GM23248 (cell line): ENCODE measurements at regions not wholly inside any gene's neighbourhood (a gene's known extent, or its start where the extent isn't known, plus 50 kb on each side); places are given as distances from the start of the nearest gene placed in this dataset.

ENCODE experiments used
- DNase-seq: peaks from one replicate; pipeline ENCODE4 v3.0.0-alpha.2; 2015
- H2AFZ ChIP-seq: fragments of 200-600 bp; sonication (generic); 2 replicates; pipeline ENCODE4 v1.6.1; 2016; ENCODE audit warnings: antibody characterized with exemption
- H3F3A ChIP-seq: fragments of 200-600 bp; sonication (generic); 2 replicates; pipeline ENCODE4 v1.6.1; 2016; ENCODE audit warnings: mild to moderate bottlenecking, antibody characterized with exemption, mixed run types; ENCODE audit not compliant: insufficient read depth
- H3K27ac ChIP-seq: fragments of 200-600 bp; sonication (generic); 2 replicates; pipeline ENCODE4 v1.5.1; 2016; ENCODE audit warnings: mild to moderate bottlenecking
- H3K27me3 ChIP-seq: fragments of 200-600 bp; sonication (generic); replicated peaks from 2 replicates; pipeline ENCODE4 v1.6.1; 2016; ENCODE audit warnings: mild to moderate bottlenecking; ENCODE audit not compliant: insufficient read depth
- H3K36me3 ChIP-seq: fragments of 200-600 bp; sonication (generic); 2 replicates; pipeline ENCODE4 v1.6.1; 2016; ENCODE audit warnings: low read depth, mild to moderate bottlenecking
- H3K4me1 ChIP-seq: fragments of 200-600 bp; sonication (generic); 2 replicates; pipeline ENCODE4 v1.6.1; 2016; ENCODE audit warnings: mild to moderate bottlenecking; ENCODE audit not compliant: insufficient read depth
- H3K4me2 ChIP-seq: fragments of 200-600 bp; sonication (generic); one replicate; pipeline ENCODE4 v1.6.1; 2016; ENCODE audit warnings: mild to moderate bottlenecking; ENCODE audit not compliant: unreplicated experiment
- H3K4me3 ChIP-seq: fragments of 200-600 bp; sonication (generic); 2 replicates; pipeline ENCODE4 v1.5.1; 2016; ENCODE audit warnings: mild to moderate bottlenecking
- H3K79me2 ChIP-seq: fragments of 200-600 bp; sonication (generic); 2 replicates; pipeline ENCODE4 v1.6.1; 2016; ENCODE audit warnings: mild to moderate bottlenecking; ENCODE audit not compliant: insufficient read depth
- H3K9ac ChIP-seq: fragments of 200-600 bp; sonication (generic); 2 replicates; pipeline ENCODE4 v1.6.1; 2016; ENCODE audit warnings: mild to moderate bottlenecking
- H3K9me2 ChIP-seq: fragments of 200-600 bp; sonication (generic); 2 replicates; pipeline ENCODE4 v1.6.1; 2016; ENCODE audit warnings: mixed run types, mild to moderate bottlenecking, moderate library complexity; ENCODE audit not compliant: insufficient read depth
- H3K9me3 ChIP-seq: fragments of 200-600 bp; sonication (generic); one replicate; pipeline ENCODE4 v1.6.1; 2017; ENCODE audit warnings: low read depth
- H4K20me1 ChIP-seq: fragments of 200-600 bp; sonication (generic); 2 replicates; pipeline ENCODE4 v1.6.0; 2016; ENCODE audit not compliant: insufficient read depth
- EZH2 ChIP-seq: fragments of 200-600 bp; sonication (generic); IDR thresholded peaks from 2 replicates; pipeline ENCODE4 v1.6.1; 2018; ENCODE audit warnings: antibody characterized with exemption, mild to moderate bottlenecking; ENCODE audit not compliant: insufficient read depth, poor library complexity, severe bottlenecking
- EZH2phosphoT487 ChIP-seq: fragments of 200-600 bp; sonication (generic); IDR thresholded peaks from 2 replicates; pipeline ENCODE4 v1.6.1; 2018; ENCODE audit warnings: antibody characterized with exemption, moderate library complexity, mild to moderate bottlenecking, low read depth; ENCODE audit not compliant: insufficient read depth
- WGBS, 2 experiments: methylation state at CpG; one replicate each; pipeline ENCODE4 v1.1.6; 2015 to 2017; ENCODE audit warnings: low lambda C conversion rate in 2 of 2, low coverage in 1 of 2; ENCODE audit errors: missing lambda C conversion rate in 2 of 2; 5-methylcytosine and 5-hydroxymethylcytosine counted together
- in situ Hi-C: fragments of 300-500 bp; cut with MboI; formaldehyde crosslinking; loops from 2 replicates; pipeline ENCODE4 v1.15.0; 2020

GRCh38 chr2:34365932-34366331 is 766.8 kb upstream of the FAM98A start:
- H2AFZ ChIP-seq: no peak overlapping the region
- H3K9me2 ChIP-seq: no peaks in the 10 kb centered on the region
- no peaks in the 10 kb centered on the region for H3K36me3 ChIP-seq
- H3K4me1 ChIP-seq: no peaks in the 10 kb centered on the region
- H3K9ac ChIP-seq: no peak overlapping the region
- in situ Hi-C loops: no loop called here
- H3K9me3 ChIP-seq: no peaks in the 10 kb centered on the region
- H3K79me2 ChIP-seq: no peaks in the 10 kb centered on the region
- WGBS, 2 experiments: 3 to 4% methylated on average over 3 of the region's 3 CpGs
- H3K27me3 ChIP-seq: no peaks in the 10 kb centered on the region
- TF ChIP-seq EZH2 (no peak), EZH2phosphoT487 (no peak)
- no peak overlapping the region for H3K4me2 ChIP-seq
- no peak overlapping the region for H3K4me3 ChIP-seq
- H3K27ac ChIP-seq: no peak overlapping the region
- DNase-seq: no peak
- H4K20me1 ChIP-seq: no peaks in the 10 kb centered on the region
- H3F3A ChIP-seq: no peaks in the 10 kb centered on the region

DNA sequence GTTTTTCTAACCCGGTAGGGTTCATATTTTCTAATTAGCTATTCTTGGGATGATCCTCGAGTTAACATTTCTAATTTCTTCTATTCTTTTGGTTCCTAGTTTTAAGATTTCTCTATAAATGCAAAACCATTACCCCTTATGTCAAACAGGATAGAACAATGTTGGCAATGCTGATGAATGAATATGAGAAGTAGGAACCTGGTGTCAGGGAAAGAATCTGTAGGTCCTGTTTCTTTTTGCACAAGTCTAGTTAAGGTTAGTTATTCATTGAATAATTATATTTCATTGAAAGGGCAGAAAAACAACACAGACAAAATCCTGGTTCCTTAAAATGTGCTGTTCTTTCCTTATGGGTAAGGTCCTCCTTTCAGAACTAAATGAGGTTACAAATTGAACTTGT is 766.4 kb upstream of the FAM98A start:
- H4K20me1 ChIP-seq: no peaks in the 10 kb centered on the region
- H3K4me2 ChIP-seq: no peak overlapping the region
- no peak overlapping the region for H3K27ac ChIP-seq
- in situ Hi-C loops: no loop called here
- no peaks in the 10 kb centered on the region for H3K79me2 ChIP-seq
- DNase-seq: no peak
- H3K27me3 ChIP-seq: no peaks in the 10 kb centered on the region
- no peaks in the 10 kb centered on the region for H3K9me3 ChIP-seq
- no peak for TF ChIP-seq EZH2
- no peak for TF ChIP-seq EZH2phosphoT487
- no peaks in the 10 kb centered on the region for H3K4me1 ChIP-seq
- no peaks in the 10 kb centered on the region for H3K36me3 ChIP-seq
- WGBS, 2 experiments: 28 to 32% methylated on average over 2 of the region's 2 CpGs
- no peaks in the 10 kb centered on the region for H3F3A ChIP-seq
- H3K9me2 ChIP-seq: no peaks in the 10 kb centered on the region
- no peak overlapping the region for H3K9ac ChIP-seq
- no peak overlapping the region for H3K4me3 ChIP-seq
- H2AFZ ChIP-seq: no peak overlapping the region

- WGBS, 2 experiments: 7 to 20% methylated on average over 2 of the region's 2 CpGs
- no peak for DNase-seq
Measured at GRCh38 chr2:34353509-34354113, 754.5 kb upstream of the FAM98A start.

GRCh38 chr2:34349527-34349926 is 750.4 kb upstream of the FAM98A start:
- in situ Hi-C loops: no loop called here
- Histone ChIP-seq H3K79me2 (no peaks in the 10 kb centered on the region), H3K9me3 (no peaks in the 10 kb centered on the region), H3K9ac (no peak overlapping the region), H3K27ac (no peak overlapping the region), H3K36me3 (no peaks in the 10 kb centered on the region), H4K20me1 (no peaks in the 10 kb centered on the region), H3K4me1 (no peaks in the 10 kb centered on the region), H3F3A (no peaks in the 10 kb centered on the region), H3K4me3 (no peak overlapping the region), H3K27me3 (no peaks in the 10 kb centered on the region), H3K9me2 (no peaks in the 10 kb centered on the region), H3K4me2 (no peak overlapping the region), H2AFZ (no peak overlapping the region)
- 12 to 48% methylated on average over 1 of the region's 1 CpG for WGBS, 2 experiments
- TF ChIP-seq EZH2 (no peak), EZH2phosphoT487 (no peak)
- DNase-seq: no peak

More at GRCh38 chr2:34353509-34354113, 754.5 kb upstream of the FAM98A start:
- Histone ChIP-seq H3K27ac (no peak overlapping the region), H3K79me2 (no peaks in the 10 kb centered on the region), H3K9me3 (no peaks in the 10 kb centered on the region), H3K4me2 (no peak overlapping the region), H3K9me2 (no peaks in the 10 kb centered on the region), H3K36me3 (no peaks in the 10 kb centered on the region), H3K9ac (no peak overlapping the region), H4K20me1 (no peaks in the 10 kb centered on the region), H3K27me3 (no peaks in the 10 kb centered on the region), H3F3A (no peaks in the 10 kb centered on the region), H3K4me3 (no peak overlapping the region), H2AFZ (no peak overlapping the region), H3K4me1 (no peaks in the 10 kb centered on the region)
- in situ Hi-C loops: no loop called here
- TF ChIP-seq EZH2 (no peak), EZH2phosphoT487 (no peak)

- no peak overlapping the region for H2AFZ ChIP-seq
- no peak for TF ChIP-seq EZH2phosphoT487
- no peak for TF ChIP-seq EZH2
- 2 to 8% methylated on average over 2 of the region's 2 CpGs for WGBS, 2 experiments
- H4K20me1 ChIP-seq: no peaks in the 10 kb centered on the region
- no peaks in the 10 kb centered on the region for H3K4me1 ChIP-seq
- in situ Hi-C loops: no loop called here
- H3K36me3 ChIP-seq: no peaks in the 10 kb centered on the region
- DNase-seq: no peak
- no peaks in the 10 kb centered on the region for H3K27me3 ChIP-seq
- H3K4me2 ChIP-seq: no peak overlapping the region
- no peak overlapping the region for H3K27ac ChIP-seq
- H3K9me3 ChIP-seq: no peaks in the 10 kb centered on the region
- H3K9me2 ChIP-seq: no peaks in the 10 kb centered on the region
- no peaks in the 10 kb centered on the region for H3F3A ChIP-seq
- H3K79me2 ChIP-seq: no peaks in the 10 kb centered on the region
- H3K4me3 ChIP-seq: no peak overlapping the region
- no peak overlapping the region for H3K9ac ChIP-seq
Measured at GRCh38 chr2:34345030-34345429, 745.9 kb upstream of the FAM98A start.
